H9 (cell line): ENCODE measurements at regions not wholly inside any gene's neighbourhood (a gene's known extent, or its start where the extent isn't known, plus 50 kb on each side); places are given as distances from the start of the nearest gene placed in this dataset.

Experiments used
- DNase-seq: peaks from one replicate; pipeline ENCODE4 v3.0.0-alpha.2; 2017
- H2AFZ ChIP-seq: one replicate; pipeline ENCODE4 v1.6.1; 2013; ENCODE audit warnings: mild to moderate bottlenecking, low read length, control low read depth, moderate library complexity
- H2AK5ac ChIP-seq: 2 replicates; pipeline ENCODE4 v1.6.1; 2013; ENCODE audit warnings: low read length, control low read depth, mixed read lengths; ENCODE audit not compliant: insufficient read length
- H2BK120ac ChIP-seq: one replicate; pipeline ENCODE4 v1.6.1; 2013; ENCODE audit warnings: low read depth, mild to moderate bottlenecking, low read length, control low read depth, inconsistent platforms; ENCODE audit not compliant: poor library complexity, severe bottlenecking
- H2BK12ac ChIP-seq: 2 replicates; pipeline ENCODE4 v1.6.1; 2013; ENCODE audit warnings: low read length, control low read depth, mixed read lengths, low read depth; ENCODE audit not compliant: insufficient read length
- H2BK15ac ChIP-seq: 2 replicates; pipeline ENCODE4 v1.6.1; 2013; ENCODE audit warnings: low read depth, low read length, control low read depth
- H2BK20ac ChIP-seq: one replicate; pipeline ENCODE4 v1.6.1; 2013; ENCODE audit warnings: low read depth, mild to moderate bottlenecking, low read length, control low read depth, inconsistent platforms; ENCODE audit not compliant: poor library complexity, severe bottlenecking
- H2BK5ac ChIP-seq: 2 replicates; pipeline ENCODE4 v1.6.1; 2013; ENCODE audit warnings: low read length, control low read depth, mixed read lengths; ENCODE audit not compliant: insufficient read length
- H3K14ac ChIP-seq: 2 replicates; pipeline ENCODE4 v1.6.1; 2013; ENCODE audit warnings: low read length, control low read depth; ENCODE audit not compliant: insufficient read depth
- H3K18ac ChIP-seq: 2 replicates; pipeline ENCODE4 v1.6.1; 2013; ENCODE audit warnings: low read depth, mild to moderate bottlenecking, mixed read lengths, low read length, control low read depth; ENCODE audit not compliant: insufficient read length
- H3K23ac ChIP-seq: 2 replicates; pipeline ENCODE4 v1.6.1; 2013; ENCODE audit warnings: low read length, control low read depth, mixed read lengths, low read depth; ENCODE audit not compliant: insufficient read length
- H3K23me2 ChIP-seq: 2 replicates; pipeline ENCODE4 v1.6.1; 2013; ENCODE audit warnings: low read depth, mild to moderate bottlenecking, mixed read lengths, low read length, control low read depth; ENCODE audit not compliant: insufficient read length, poor library complexity, severe bottlenecking
- H3K27ac ChIP-seq: 2 replicates; pipeline ENCODE4 v1.5.1; 2013; ENCODE audit warnings: low read length, control low read depth, mixed read lengths, low read depth; ENCODE audit not compliant: insufficient read length
- H3K27me3 ChIP-seq: 2 replicates; pipeline ENCODE4 v1.6.1; 2013; ENCODE audit warnings: low read length, control low read depth, inconsistent platforms; ENCODE audit not compliant: insufficient read depth
- H3K4ac ChIP-seq: 2 replicates; pipeline ENCODE4 v1.6.1; 2013; ENCODE audit warnings: low read depth, mild to moderate bottlenecking, control low read depth, inconsistent platforms, low read length, moderate library complexity
- H3K4me1 ChIP-seq: 2 replicates; pipeline ENCODE4 v1.6.1; 2013; ENCODE audit warnings: low read length, control low read depth, inconsistent platforms; ENCODE audit not compliant: insufficient read depth
- H3K4me2 ChIP-seq: 2 replicates; pipeline ENCODE4 v1.6.1; 2013; ENCODE audit warnings: low read length, control low read depth, mixed read lengths; ENCODE audit not compliant: insufficient read length, insufficient read depth
- H3K56ac ChIP-seq: 2 replicates; pipeline ENCODE4 v1.6.1; 2013; ENCODE audit warnings: low read depth, mild to moderate bottlenecking, mixed read lengths, low read length, control low read depth; ENCODE audit not compliant: insufficient read length
- H3K79me1 ChIP-seq: 2 replicates; pipeline ENCODE4 v1.6.1; 2013; ENCODE audit warnings: low read depth, mild to moderate bottlenecking, moderate library complexity, low read length, control low read depth, inconsistent platforms; ENCODE audit not compliant: insufficient read depth, poor library complexity, severe bottlenecking
- H3K79me2 ChIP-seq: 2 replicates; pipeline ENCODE4 v1.6.1; 2013; ENCODE audit warnings: low read length, control low read depth, inconsistent platforms; ENCODE audit not compliant: insufficient read depth
- H3K9ac ChIP-seq: 2 replicates; pipeline ENCODE4 v1.6.1; 2013; ENCODE audit warnings: low read length, control low read depth, mixed read lengths; ENCODE audit not compliant: insufficient read length; ENCODE audit errors: extremely low read depth
- H3K9me3 ChIP-seq: one replicate; pipeline ENCODE4 v1.6.1; 2013; ENCODE audit warnings: low read depth, low read length, inconsistent platforms; ENCODE audit not compliant: control insufficient read depth
- H3T11ph ChIP-seq: one replicate; pipeline ENCODE4 v1.6.1; 2013; ENCODE audit warnings: mild to moderate bottlenecking, low read length, control low read depth, inconsistent platforms
- H4K20me1 ChIP-seq: one replicate; pipeline ENCODE4 v1.6.1; 2013; ENCODE audit not compliant: control insufficient read depth, insufficient read length, insufficient read depth
- H4K5ac ChIP-seq: 2 replicates; pipeline ENCODE4 v1.6.1; 2013; ENCODE audit warnings: low read depth, mild to moderate bottlenecking, mixed read lengths, low read length, control low read depth; ENCODE audit not compliant: insufficient read length
- H4K8ac ChIP-seq: replicated peaks from 2 replicates; pipeline ENCODE4 v1.6.1; 2013; ENCODE audit warnings: low read length, control low read depth, mixed read lengths, low read depth; ENCODE audit not compliant: insufficient read length
- H4K91ac ChIP-seq: 2 replicates; pipeline ENCODE4 v1.6.1; 2013; ENCODE audit warnings: low read depth, mild to moderate bottlenecking, moderate library complexity, mixed read lengths, low read length, control low read depth; ENCODE audit not compliant: insufficient read length
- H3K27ac Mint-ChIP-seq, 3 experiments: 2 replicates in 2 of 3; 3 replicates in 1 of 3; pipeline ENCODE4 v1.8.0; 2020 to 2021; ENCODE audit warnings: mixed read lengths in 3 of 3, mild to moderate bottlenecking in 1 of 3, moderate library complexity in 1 of 3
- H3K27me3 Mint-ChIP-seq: 2 replicates; pipeline ENCODE4 v1.8.0; 2021; ENCODE audit warnings: low read depth, mild to moderate bottlenecking, moderate library complexity, mixed read lengths
- H3K36me3 Mint-ChIP-seq, 3 experiments: 2 replicates in 2 of 3; 3 replicates in 1 of 3; pipeline ENCODE4 v1.8.0; 2020 to 2021; ENCODE audit warnings: low read depth in 3 of 3, mixed read lengths in 3 of 3; ENCODE audit not compliant: insufficient read depth in 1 of 3
- H3K4me1 Mint-ChIP-seq, 2 experiments: 2 replicates each; pipeline ENCODE4 v1.8.0; 2020; ENCODE audit warnings: mixed read lengths in 2 of 2
- H3K4me3 Mint-ChIP-seq, 2 experiments: 2 replicates in 1 of 2; 3 replicates in 1 of 2; pipeline ENCODE4 v1.8.0; 2020 to 2021; ENCODE audit warnings: mild to moderate bottlenecking in 2 of 2, mixed read lengths in 2 of 2, moderate library complexity in 1 of 2
- H3K9me3 Mint-ChIP-seq, 2 experiments: 2 replicates in 1 of 2; 3 replicates in 1 of 2; pipeline ENCODE4 v1.8.0; 2020; ENCODE audit warnings: mild to moderate bottlenecking in 2 of 2, mixed read lengths in 2 of 2, moderate library complexity in 1 of 2
- CTCF ChIP-seq: fragments of 200-600 bp; sonication (generic); conservative IDR thresholded peaks from 3 replicates; pipeline ENCODE4 v1.8.0; 2021; ENCODE audit warnings: antibody characterized with exemption, mild to moderate bottlenecking
- WGBS: extraction: QIAGEN DNeasy Blood & Tissue Kit; methylation state at CpG from one replicate; pipeline ENCODE4 v1.1.7; 2013; ENCODE audit warnings: missing lambda C conversion rate, low lambda C conversion rate, mixed read lengths; ENCODE audit not compliant: insufficient read length; ENCODE audit errors: extremely low coverage; 5-methylcytosine and 5-hydroxymethylcytosine counted together

DNA sequence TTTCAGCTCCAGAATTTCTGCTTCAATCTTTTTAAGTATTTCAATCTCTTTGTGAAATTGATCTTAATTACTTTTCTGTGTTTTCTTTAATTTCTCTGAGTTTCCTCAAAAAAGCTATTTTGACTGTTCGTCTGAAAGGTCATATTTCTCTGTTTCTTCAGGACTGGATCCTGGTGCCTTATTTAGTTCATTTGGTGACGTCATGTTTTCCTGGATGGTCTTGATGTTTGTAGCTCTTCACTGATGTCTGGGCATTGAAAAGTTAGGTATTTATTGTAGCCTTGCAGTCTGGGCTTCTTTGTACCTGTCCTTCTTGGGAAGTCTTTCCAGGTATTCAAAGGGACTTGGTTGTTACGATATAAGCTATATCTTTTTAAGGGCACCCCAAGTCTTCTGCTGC is 998.7 kb downstream of the NCAM2 start:
- peaks cover 2 to 17% (median 9%) of the 10 kb centered on the region in 3 experiments for H3K36me3 Mint-ChIP-seq
- H3K23ac ChIP-seq: no peak overlapping the region
- no peaks in the 10 kb centered on the region; the same call in 1 of the 2 replicates for H3K27me3 Mint-ChIP-seq
- no peak overlapping the region for H2BK12ac ChIP-seq
- H3K14ac ChIP-seq: no peak overlapping the region
- no peak overlapping the region for H2BK15ac ChIP-seq
- H3K56ac ChIP-seq: no peak overlapping the region
- no peaks in the 10 kb centered on the region for H3K79me2 ChIP-seq
- no peak overlapping the region for H3K18ac ChIP-seq
- H3K4me3 Mint-ChIP-seq: no peak overlapping the region
- no peak overlapping the region for H3K27ac ChIP-seq
- no peak for DNase-seq
- H2BK5ac ChIP-seq: no peak overlapping the region
- no peaks in the 10 kb centered on the region for H3K9me3 ChIP-seq
- no peak overlapping the region for H2BK20ac ChIP-seq
- H3T11ph ChIP-seq: no peak overlapping the region
- H2BK120ac ChIP-seq: no peak overlapping the region
- H3K79me1 ChIP-seq: no peaks in the 10 kb centered on the region
- H3K4me1 ChIP-seq: no peaks in the 10 kb centered on the region
- H3K4me1 Mint-ChIP-seq: peaks cover 0 to 4% of the 10 kb centered on the region in 2 experiments; a peak in 1 of 4 replicates
- H3K27ac Mint-ChIP-seq: no peak overlapping the region
- no peak for TF ChIP-seq CTCF
- no peak overlapping the region for H4K5ac ChIP-seq
- H4K8ac ChIP-seq: no peak overlapping the region
- H3K4ac ChIP-seq: no peak overlapping the region
- no peak overlapping the region for H3K9ac ChIP-seq
- H2AFZ ChIP-seq: no peak overlapping the region
- no peaks in the 10 kb centered on the region for H3K27me3 ChIP-seq
- no peaks in the 10 kb centered on the region for H3K23me2 ChIP-seq
- WGBS: no CpG with 5 or more reads among the region's 3 CpGs
- H3K9me3 Mint-ChIP-seq: peaks cover 11 to 21% of the 10 kb centered on the region in 2 experiments
- no peak overlapping the region for H4K91ac ChIP-seq
- H3K4me2 ChIP-seq: no peak overlapping the region
- no peaks in the 10 kb centered on the region for H4K20me1 ChIP-seq
- no peak overlapping the region for H2AK5ac ChIP-seq
